Parathyroid adenoma (tissue), 2 donors: ENCODE measurements at regions not wholly inside any gene's neighbourhood (a gene's known extent, or its start where the extent isn't known, plus 50 kb on each side); places are given as distances from the start of the nearest gene placed in this dataset.

Experiments
- H2AFZ ChIP-seq: fragments of 300-600 bp; sonication (generic); one replicate; pipeline ENCODE4 v1.7.0; 2017; ENCODE audit warnings: antibody characterized with exemption, mild to moderate bottlenecking
- H3K27ac ChIP-seq: fragments of 300-600 bp; sonication (generic); one replicate; pipeline ENCODE4 v1.7.0; 2017
- H3K27me3 ChIP-seq: fragments of 300-600 bp; sonication (generic); one replicate; pipeline ENCODE4 v1.7.0; 2017; ENCODE audit warnings: low read length; ENCODE audit not compliant: control insufficient read depth, insufficient read depth
- H3K36me3 ChIP-seq: fragments of 300-600 bp; sonication (generic); one replicate; pipeline ENCODE4 v1.7.0; 2017; ENCODE audit warnings: low read length; ENCODE audit not compliant: control insufficient read depth, insufficient read depth
- H3K4me1 ChIP-seq: fragments of 300-600 bp; sonication (generic); one replicate; pipeline ENCODE4 v1.7.0; 2017; ENCODE audit warnings: control low read depth
- H3K4me2 ChIP-seq: fragments of 300-600 bp; sonication (generic); one replicate; pipeline ENCODE4 v1.7.0; 2017; ENCODE audit warnings: low read length
- H3K4me3 ChIP-seq: fragments of 300-600 bp; sonication (generic); one replicate; pipeline ENCODE4 v1.7.0; 2017; ENCODE audit warnings: low read depth, low read length
- H3K79me2 ChIP-seq: fragments of 300-600 bp; sonication (generic); one replicate; pipeline ENCODE4 v1.7.0; 2017; ENCODE audit warnings: control low read depth
- H3K9ac ChIP-seq: fragments of 300-600 bp; sonication (generic); one replicate; pipeline ENCODE4 v1.7.0; 2017; ENCODE audit warnings: mild to moderate bottlenecking
- H3K9me3 ChIP-seq: fragments of 300-600 bp; sonication (generic); one replicate; pipeline ENCODE4 v1.7.0; 2017; ENCODE audit warnings: low read length; ENCODE audit not compliant: control insufficient read depth
- TF ChIP-seq, protein P1 (sequence below): fragments of 300-600 bp; sonication (generic); IDR thresholded peaks from one replicate; pipeline ENCODE4 v1.7.0; 2017; ENCODE audit warnings: antibody characterized with exemption, mild to moderate bottlenecking
- donor health status: primary hyperparathyroidism.

DNA sequence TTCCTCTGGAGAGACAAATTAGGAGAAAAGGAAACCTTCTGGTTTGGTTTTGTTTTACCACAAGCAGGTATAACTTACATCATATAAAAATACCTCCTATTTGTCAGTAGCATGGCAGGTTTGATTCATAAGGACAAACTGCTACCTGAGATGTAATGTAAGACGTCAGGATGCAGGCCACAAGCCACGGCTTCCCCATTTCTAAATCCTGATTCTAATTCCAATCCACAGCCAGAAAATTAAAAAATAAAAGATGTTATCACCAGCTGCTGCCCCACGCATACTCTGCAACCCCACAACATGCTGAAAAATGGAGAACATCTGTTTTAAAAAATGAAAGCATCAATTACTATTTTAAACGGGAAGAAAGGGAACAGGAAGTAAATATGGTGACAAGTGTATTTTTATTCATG is 197.6 kb downstream of the BCL11A start:
- H3K4me2 ChIP-seq = no peak overlapping the region
- H3K79me2 ChIP-seq = no peaks in the 10 kb centered on the region
- no peak overlapping the region for H2AFZ ChIP-seq
- no peak overlapping the region for H3K9ac ChIP-seq
- H3K9me3 ChIP-seq = no peaks in the 10 kb centered on the region
- H3K4me3 ChIP-seq = no peak overlapping the region
- no peak overlapping the region for H3K27ac ChIP-seq
- TF ChIP-seq, protein P1, sequence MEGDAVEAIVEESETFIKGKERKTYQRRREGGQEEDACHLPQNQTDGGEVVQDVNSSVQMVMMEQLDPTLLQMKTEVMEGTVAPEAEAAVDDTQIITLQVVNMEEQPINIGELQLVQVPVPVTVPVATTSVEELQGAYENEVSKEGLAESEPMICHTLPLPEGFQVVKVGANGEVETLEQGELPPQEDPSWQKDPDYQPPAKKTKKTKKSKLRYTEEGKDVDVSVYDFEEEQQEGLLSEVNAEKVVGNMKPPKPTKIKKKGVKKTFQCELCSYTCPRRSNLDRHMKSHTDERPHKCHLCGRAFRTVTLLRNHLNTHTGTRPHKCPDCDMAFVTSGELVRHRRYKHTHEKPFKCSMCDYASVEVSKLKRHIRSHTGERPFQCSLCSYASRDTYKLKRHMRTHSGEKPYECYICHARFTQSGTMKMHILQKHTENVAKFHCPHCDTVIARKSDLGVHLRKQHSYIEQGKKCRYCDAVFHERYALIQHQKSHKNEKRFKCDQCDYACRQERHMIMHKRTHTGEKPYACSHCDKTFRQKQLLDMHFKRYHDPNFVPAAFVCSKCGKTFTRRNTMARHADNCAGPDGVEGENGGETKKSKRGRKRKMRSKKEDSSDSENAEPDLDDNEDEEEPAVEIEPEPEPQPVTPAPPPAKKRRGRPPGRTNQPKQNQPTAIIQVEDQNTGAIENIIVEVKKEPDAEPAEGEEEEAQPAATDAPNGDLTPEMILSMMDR = no peak
- H3K27me3 ChIP-seq = no peaks in the 10 kb centered on the region
- no peaks in the 10 kb centered on the region for H3K4me1 ChIP-seq
- H3K36me3 ChIP-seq = no peaks in the 10 kb centered on the region

DNA sequence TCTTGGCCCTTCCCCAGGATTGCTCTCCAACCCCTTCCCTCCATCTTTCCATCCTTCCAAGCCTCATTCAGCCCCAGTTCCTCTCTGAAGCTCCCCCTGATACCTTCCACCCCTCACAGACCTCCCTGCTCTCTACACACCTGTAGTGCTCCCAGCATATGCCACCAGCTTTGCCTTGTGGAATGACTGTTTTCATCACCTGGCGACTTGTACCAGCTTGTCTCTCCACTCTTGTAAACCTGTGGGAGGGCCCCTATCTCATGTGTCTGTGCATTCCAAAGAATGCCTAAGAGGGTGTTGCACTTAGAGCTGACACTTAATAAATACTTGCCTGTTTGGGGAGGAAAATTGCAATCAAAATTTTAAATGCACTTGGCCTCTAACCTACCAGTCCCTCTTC is 198.7 kb downstream of the BCL11A start:
- TF ChIP-seq, protein P1 = no peak
- Histone ChIP-seq H3K36me3 (no peaks in the 10 kb centered on the region), H3K79me2 (no peaks in the 10 kb centered on the region), H2AFZ (no peak overlapping the region), H3K9me3 (no peaks in the 10 kb centered on the region), H3K4me1 (no peaks in the 10 kb centered on the region), H3K27me3 (no peaks in the 10 kb centered on the region), H3K4me3 (no peak overlapping the region), H3K9ac (no peak overlapping the region), H3K27ac (no peak overlapping the region), H3K4me2 (no peak overlapping the region)

DNA sequence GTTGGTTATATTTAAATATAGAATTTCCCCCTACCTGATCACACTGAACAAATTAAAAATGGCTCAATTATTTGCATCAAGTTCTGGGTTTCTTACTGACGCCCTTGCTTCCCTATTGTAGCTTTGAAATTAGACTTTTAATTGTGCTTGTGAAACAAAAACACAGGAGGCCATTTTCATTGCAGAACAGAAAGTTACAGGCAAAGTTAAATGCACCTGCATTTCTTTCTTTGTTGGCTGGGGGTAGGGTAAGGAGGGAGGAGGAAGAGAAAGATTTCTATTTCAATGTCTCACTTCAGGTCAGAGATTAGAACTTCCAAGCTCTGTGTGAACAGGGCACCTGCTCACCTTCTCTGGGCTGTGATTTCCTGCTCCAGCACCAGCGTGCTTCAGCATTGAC is 199.6 kb downstream of the BCL11A start:
- no peaks in the 10 kb centered on the region for H3K79me2 ChIP-seq
- H3K9ac ChIP-seq = no peak overlapping the region
- H3K36me3 ChIP-seq = no peaks in the 10 kb centered on the region
- no peaks in the 10 kb centered on the region for H3K27me3 ChIP-seq
- H2AFZ ChIP-seq = no peak overlapping the region
- H3K4me2 ChIP-seq = no peak overlapping the region
- no peak overlapping the region for H3K27ac ChIP-seq
- TF ChIP-seq, protein P1 = no peak
- H3K9me3 ChIP-seq = no peaks in the 10 kb centered on the region
- H3K4me3 ChIP-seq = no peak overlapping the region
- H3K4me1 ChIP-seq = no peaks in the 10 kb centered on the region

DNA sequence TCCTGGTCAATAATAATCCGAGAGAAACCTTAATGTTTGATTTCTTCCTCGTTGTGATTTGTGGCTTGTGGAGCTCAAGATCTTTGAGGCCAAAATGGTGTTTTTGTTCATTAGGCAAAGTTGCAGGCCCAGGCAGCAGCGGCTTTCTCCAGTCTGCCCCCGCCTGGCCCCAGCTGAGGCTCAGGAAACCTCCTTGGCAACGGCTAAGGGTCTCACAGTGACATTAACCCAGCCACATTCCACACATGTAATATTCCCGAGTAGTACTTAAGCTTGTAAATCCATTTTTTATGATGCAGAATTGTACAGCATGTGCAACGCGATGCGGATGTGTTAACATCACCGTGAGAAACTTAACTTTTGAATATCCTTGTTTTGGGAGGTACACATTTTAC is 200.1 kb downstream of the BCL11A start:
- no peak overlapping the region for H3K4me2 ChIP-seq
- no peaks in the 10 kb centered on the region for H3K9me3 ChIP-seq
- H3K27me3 ChIP-seq = no peaks in the 10 kb centered on the region
- H2AFZ ChIP-seq = no peak overlapping the region
- no peak overlapping the region for H3K27ac ChIP-seq
- no peak overlapping the region for H3K4me3 ChIP-seq
- H3K36me3 ChIP-seq = no peaks in the 10 kb centered on the region
- H3K4me1 ChIP-seq = no peaks in the 10 kb centered on the region
- TF ChIP-seq, protein P1 = no peak
- no peak overlapping the region for H3K9ac ChIP-seq
- H3K79me2 ChIP-seq = no peaks in the 10 kb centered on the region

DNA sequence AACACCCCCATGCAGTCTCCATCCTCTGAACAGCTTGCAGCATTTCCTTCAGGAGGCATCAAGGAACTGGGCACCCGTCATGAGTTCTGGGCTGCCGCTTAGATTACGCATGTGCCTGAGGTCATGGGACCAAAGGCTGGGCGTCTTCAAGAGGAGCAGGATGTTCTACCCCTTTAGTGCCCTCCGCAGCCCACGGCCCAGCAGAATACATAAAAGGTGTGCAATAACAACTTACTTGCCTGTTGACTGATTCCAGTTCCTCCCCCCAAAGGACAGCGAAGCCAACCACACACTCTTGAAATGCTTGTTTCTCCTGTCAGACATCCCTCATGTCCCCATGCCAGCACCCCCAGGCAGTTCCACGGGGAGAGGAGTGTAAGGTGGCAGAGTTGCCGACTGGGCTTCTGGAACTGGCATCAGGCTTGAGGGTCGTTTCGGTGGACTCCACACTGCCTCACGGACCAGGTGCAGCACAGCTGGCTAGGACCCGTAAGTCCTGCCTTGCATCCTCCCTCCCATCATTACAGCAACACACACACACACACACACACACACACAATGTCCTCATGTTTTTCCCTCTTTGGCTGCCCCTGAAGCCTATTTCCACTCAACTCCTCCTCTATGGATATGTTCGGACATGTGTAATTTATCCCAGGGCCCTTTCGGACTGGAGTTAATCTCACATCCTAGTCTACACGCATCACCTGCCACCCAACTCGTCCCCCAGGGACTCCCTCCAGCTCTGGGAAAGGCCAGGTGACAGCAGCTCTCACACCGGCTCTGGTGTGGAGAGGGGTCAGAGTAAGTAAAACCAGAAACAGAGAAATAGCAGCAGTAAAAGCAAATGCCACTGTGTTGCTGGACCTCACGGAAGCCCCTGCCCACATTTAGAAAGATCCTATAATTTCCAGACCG is 200.7 kb downstream of the BCL11A start:
- no peaks in the 10 kb centered on the region for H3K36me3 ChIP-seq
- H3K9me3 ChIP-seq = no peaks in the 10 kb centered on the region
- no peak overlapping the region for H3K4me3 ChIP-seq
- no peak overlapping the region for H2AFZ ChIP-seq
- no peaks in the 10 kb centered on the region for H3K27me3 ChIP-seq
- no peak overlapping the region for H3K27ac ChIP-seq
- no peak overlapping the region for H3K9ac ChIP-seq
- no peak overlapping the region for H3K4me2 ChIP-seq
- TF ChIP-seq, protein P1 = no peak
- H3K79me2 ChIP-seq = no peaks in the 10 kb centered on the region
- no peaks in the 10 kb centered on the region for H3K4me1 ChIP-seq
